ENCODE measurements at regions not wholly inside any gene's neighbourhood (a gene's known extent, or its start where the extent isn't known, plus 50 kb on each side); places are given as distances from the start of the nearest gene placed in this dataset.
A peak's percentile ranks its signal among the peaks of the same experiment; 100 is the strongest.
"Not testable (repeated sequence)": the region's sequence is repeated elsewhere in the genome, so short reads cannot be mapped to it uniquely, and the experiment has no call there.

DNA sequence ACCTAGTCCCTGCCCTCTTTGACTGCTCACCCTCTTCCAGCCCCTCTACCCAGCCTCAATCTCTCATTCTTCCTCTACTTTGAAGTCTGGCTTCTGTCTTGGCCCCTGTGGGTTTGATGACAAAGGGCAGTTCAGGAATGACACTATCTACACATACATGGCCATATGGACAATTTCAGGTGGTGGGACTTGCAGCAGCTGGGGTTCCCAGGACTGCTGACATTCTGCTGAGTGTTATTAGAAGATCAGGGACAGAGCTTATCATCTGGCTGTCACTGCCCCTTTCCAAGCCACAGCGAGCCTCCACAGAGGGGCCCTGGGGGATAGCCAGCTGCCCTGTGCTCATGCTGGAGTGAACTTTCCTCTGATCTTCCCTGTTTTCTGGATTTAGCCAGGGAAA lies 97.4 kb upstream of the IPO9 start:
- peak overlapping the region; percentile 64 for H3K4me3 Mint-ChIP-seq
- no peaks in the 10 kb centered on the region for H3K36me3 Mint-ChIP-seq (ENCODE audit: low read depth)
- H3K4me1 Mint-ChIP-seq, result peaks cover 54% of the 10 kb centered on the region
- peak overlapping the region; percentile 59 for H3K27ac Mint-ChIP-seq (ENCODE audit: unreplicated experiment)
- TF ChIP-seq CTCF (conservative IDR thresholded peaks at IDR 0.05), result no peak
- no peaks in the 10 kb centered on the region for H3K9me3 Mint-ChIP-seq
- DNase-seq (ENCODE audit: low read depth, low spot score), result no peak
- H3K27me3 Mint-ChIP-seq (ENCODE audit: low read depth), result no peaks in the 10 kb centered on the region

DNA sequence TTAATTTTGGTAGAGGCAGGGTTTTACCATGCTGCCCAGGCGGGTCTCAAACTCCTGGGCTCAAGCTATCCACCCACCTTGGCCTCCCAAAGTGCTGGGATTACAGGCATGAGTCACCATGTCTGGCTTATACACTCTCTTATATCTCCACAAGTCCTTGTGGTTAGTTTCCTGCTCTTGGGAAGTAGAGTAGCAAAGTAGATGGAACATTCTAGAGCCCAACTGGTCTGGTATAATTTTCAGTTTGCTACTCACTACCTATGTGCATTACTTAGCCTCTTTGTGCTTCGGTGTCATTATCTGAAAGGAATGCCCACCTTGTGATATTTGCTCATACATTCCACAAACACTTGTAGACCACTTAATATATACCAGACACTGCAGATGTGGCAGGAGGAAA lies 96.6 kb upstream of the IPO9 start:
- no peak for DNase-seq (ENCODE audit: low read depth, low spot score)
- Mint-ChIP-seq H3K36me3 (ENCODE audit: low read depth) (no peaks in the 10 kb centered on the region), H3K9me3 (no peaks in the 10 kb centered on the region), H3K4me3 (no peak overlapping the region), H3K4me1 (peaks cover 58% of the 10 kb centered on the region), H3K27ac (ENCODE audit: unreplicated experiment) (no peak overlapping the region), H3K27me3 (ENCODE audit: low read depth) (no peaks in the 10 kb centered on the region)
- no peak for TF ChIP-seq CTCF (conservative IDR thresholded peaks at IDR 0.05)

GRCh38 chr1:201734221-201734620 lies 94.7 kb upstream of the IPO9 start:
- not testable (repeated sequence) for H3K36me3 Mint-ChIP-seq (ENCODE audit: low read depth); H3K4me3 Mint-ChIP-seq; DNase-seq (ENCODE audit: low read depth, low spot score); H3K9me3 Mint-ChIP-seq; H3K27ac Mint-ChIP-seq (ENCODE audit: unreplicated experiment); H3K27me3 Mint-ChIP-seq (ENCODE audit: low read depth)
- H3K4me1 Mint-ChIP-seq, result peaks cover 76% of the 10 kb centered on the region

- no peak for TF ChIP-seq CTCF (conservative IDR thresholded peaks at IDR 0.05)
- no peak for DNase-seq (ENCODE audit: low read depth, low spot score)
- Mint-ChIP-seq H3K27me3 (ENCODE audit: low read depth) (peaks cover 10% of the 10 kb centered on the region), H3K4me1 (peaks cover 80% of the 10 kb centered on the region), H3K4me3 (no peak overlapping the region), H3K36me3 (ENCODE audit: low read depth) (no peaks in the 10 kb centered on the region), H3K27ac (ENCODE audit: unreplicated experiment) (no peak overlapping the region), H3K9me3 (no peaks in the 10 kb centered on the region)
These were observed 94.2 kb upstream of the IPO9 start for GRCh38 chr1:201734786-201735185.

DNA sequence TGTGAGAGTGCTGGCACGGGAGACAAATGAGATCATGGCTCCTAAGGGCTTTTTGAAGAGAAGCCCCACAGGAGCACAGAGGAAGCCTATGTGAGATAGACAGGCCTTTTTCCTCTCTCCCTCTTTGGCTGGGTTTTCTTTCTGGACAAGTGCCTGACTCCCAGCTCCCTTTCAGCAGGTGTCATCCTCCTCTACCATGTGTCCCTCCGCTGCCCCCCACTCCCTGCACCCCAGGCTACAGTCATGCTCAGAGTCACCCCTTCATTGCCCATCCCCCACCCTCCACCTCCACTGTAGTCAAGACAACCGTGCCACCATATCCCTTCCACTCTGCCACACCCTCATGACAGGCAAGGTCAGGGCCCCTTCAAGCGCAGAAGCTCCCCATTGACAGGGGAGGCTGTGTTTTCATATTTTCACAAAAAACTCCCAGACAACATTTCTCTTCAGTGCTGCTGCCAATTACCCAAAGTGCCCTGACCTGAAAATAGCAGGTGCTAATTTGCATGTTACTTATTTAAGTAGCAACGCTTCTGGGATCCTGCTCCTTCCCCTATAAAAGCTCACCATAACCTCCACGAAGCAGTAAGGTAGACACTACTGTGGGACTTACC lies 92.1 kb upstream of the IPO9 start:
- no peak overlapping the region for H3K27ac Mint-ChIP-seq (ENCODE audit: unreplicated experiment)

More for the DNA sequence above, 92.1 kb upstream of the IPO9 start:
- no peaks in the 10 kb centered on the region for H3K9me3 Mint-ChIP-seq
- no peak for TF ChIP-seq CTCF (conservative IDR thresholded peaks at IDR 0.05)
- H3K4me1 Mint-ChIP-seq, result peaks cover 78% of the 10 kb centered on the region
- H3K36me3 Mint-ChIP-seq (ENCODE audit: low read depth), result no peaks in the 10 kb centered on the region
- peaks cover 21% of the 10 kb centered on the region for H3K27me3 Mint-ChIP-seq (ENCODE audit: low read depth)
- H3K4me3 Mint-ChIP-seq, result peak overlapping the region; percentile 98
- no peak for DNase-seq (ENCODE audit: low read depth, low spot score)
